CD8-positive, alpha-beta memory T cell (primary cell): ENCODE measurements at regions not wholly inside any gene's neighbourhood (a gene's known extent, or its start where the extent isn't known, plus 50 kb on each side); places are given as distances from the start of the nearest gene placed in this dataset.

Experiments
- CTCF ChIA-PET: fragments of 350-600 bp; sonication (Branson Sonifier 250); formaldehyde crosslinking; loops from one replicate; lab custom pipeline; 2021; ENCODE audit warnings: antibody characterized with exemption; lab: Charles Lee
- POLR2A ChIA-PET: fragments of 350-600 bp; sonication (Branson Sonifier 250); formaldehyde crosslinking; loops from one replicate; lab custom pipeline; 2021; ENCODE audit warnings: antibody characterized with exemption; lab: Charles Lee
- DNase-seq, 5 donors: peaks; one replicate each; pipeline versions ENCODE4 v3.0.0 to v3.0.0-alpha.2; 2020 to 2022; ENCODE audit warnings: mixed read lengths in 1 of 5
- H3K27ac ChIP-seq: one replicate; pipeline ENCODE4 v1.7.0; 2013; ENCODE audit warnings: low read depth, mild to moderate bottlenecking, low read length, moderate library complexity
- H3K27me3 ChIP-seq: 2 replicates; pipeline ENCODE4 v1.7.0; 2013; ENCODE audit warnings: low read length, mild to moderate bottlenecking; ENCODE audit not compliant: insufficient read depth, poor library complexity, severe bottlenecking
- H3K36me3 ChIP-seq: 2 replicates; pipeline ENCODE4 v1.7.0; 2013; ENCODE audit warnings: mild to moderate bottlenecking, low read length, moderate library complexity; ENCODE audit not compliant: insufficient read depth
- H3K4me1 ChIP-seq: 2 replicates; pipeline ENCODE4 v1.7.0; 2013; ENCODE audit warnings: mild to moderate bottlenecking, low read length, moderate library complexity; ENCODE audit not compliant: insufficient read depth
- H3K4me3 ChIP-seq: 2 replicates; pipeline ENCODE4 v1.7.0; 2013; ENCODE audit warnings: mild to moderate bottlenecking, low read length
- H3K9me3 ChIP-seq: 2 replicates; pipeline ENCODE4 v1.7.0; 2013; ENCODE audit warnings: mild to moderate bottlenecking, low read length
- H3K27ac Mint-ChIP-seq, 8 donors: one replicate each; pipeline ENCODE4 v1.8.0; 2020 to 2021; ENCODE audit warnings: mixed read lengths in 8 of 8, mild to moderate bottlenecking in 6 of 8, inconsistent platforms in 3 of 8, moderate library complexity in 3 of 8
- H3K27me3 Mint-ChIP-seq, 2 donors: one replicate each; pipeline ENCODE4 v1.8.0; 2020 to 2021; ENCODE audit warnings: mixed read lengths in 2 of 2, mild to moderate bottlenecking in 1 of 2, moderate library complexity in 1 of 2
- H3K36me3 Mint-ChIP-seq, 3 donors: one replicate each; pipeline ENCODE4 v1.8.0; 2020 to 2021; ENCODE audit warnings: mixed read lengths in 3 of 3, inconsistent platforms in 1 of 3, mild to moderate bottlenecking in 1 of 3
- H3K4me1 Mint-ChIP-seq, 3 donors: one replicate each; pipeline ENCODE4 v1.8.0; 2020 to 2021; ENCODE audit warnings: mixed read lengths in 3 of 3, inconsistent platforms in 1 of 3, mild to moderate bottlenecking in 1 of 3
- H3K4me3 Mint-ChIP-seq, 7 donors: one replicate each; pipeline ENCODE4 v1.8.0; 2020 to 2021; ENCODE audit warnings: mixed read lengths in 7 of 7, mild to moderate bottlenecking in 6 of 7, moderate library complexity in 4 of 7, inconsistent platforms in 2 of 7
- H3K9me3 Mint-ChIP-seq, 5 donors: one replicate each; pipeline ENCODE4 v1.8.0; 2020 to 2022; ENCODE audit warnings: mixed read lengths in 5 of 5, mild to moderate bottlenecking in 3 of 5, moderate library complexity in 2 of 5, inconsistent platforms in 1 of 5

DNA sequence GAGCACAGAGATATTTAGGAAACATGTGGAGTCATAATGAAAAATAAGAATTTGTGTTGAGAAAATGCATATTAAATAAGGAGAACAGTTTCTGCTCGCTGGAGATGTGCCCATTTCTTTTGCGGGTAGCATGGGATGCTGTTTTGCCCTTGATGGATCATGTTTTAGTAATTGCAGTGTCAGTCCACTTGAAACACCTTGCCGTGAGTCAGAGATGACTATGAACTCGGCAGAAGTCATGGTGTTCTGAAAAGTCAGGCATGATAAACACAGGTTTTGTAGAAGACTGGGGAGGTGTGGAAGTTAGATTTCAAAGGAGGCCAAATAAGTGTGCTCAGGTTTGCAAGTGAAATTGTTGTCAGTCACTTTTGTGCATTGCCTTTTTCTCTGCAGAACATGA, 315.0 kb upstream of the LRRC7 start:
- no peaks in the 10 kb centered on the region for H3K4me1 Mint-ChIP-seq
- H3K27ac Mint-ChIP-seq = no peak overlapping the region
- Histone ChIP-seq H3K9me3 (no peaks in the 10 kb centered on the region), H3K27me3 (no peaks in the 10 kb centered on the region), H3K4me3 (no peak overlapping the region), H3K36me3 (no peaks in the 10 kb centered on the region), H3K4me1 (no peaks in the 10 kb centered on the region), H3K27ac (no peak overlapping the region)
- H3K4me3 Mint-ChIP-seq = no peak overlapping the region
- peaks cover 2 to 26% (median 15%) of the 10 kb centered on the region in 5 donors for H3K9me3 Mint-ChIP-seq
- CTCF ChIA-PET = no interaction called here
- POLR2A ChIA-PET = no interaction called here
- no peaks in the 10 kb centered on the region for H3K36me3 Mint-ChIP-seq
- DNase-seq = no peak
- no peaks in the 10 kb centered on the region for H3K27me3 Mint-ChIP-seq

DNA sequence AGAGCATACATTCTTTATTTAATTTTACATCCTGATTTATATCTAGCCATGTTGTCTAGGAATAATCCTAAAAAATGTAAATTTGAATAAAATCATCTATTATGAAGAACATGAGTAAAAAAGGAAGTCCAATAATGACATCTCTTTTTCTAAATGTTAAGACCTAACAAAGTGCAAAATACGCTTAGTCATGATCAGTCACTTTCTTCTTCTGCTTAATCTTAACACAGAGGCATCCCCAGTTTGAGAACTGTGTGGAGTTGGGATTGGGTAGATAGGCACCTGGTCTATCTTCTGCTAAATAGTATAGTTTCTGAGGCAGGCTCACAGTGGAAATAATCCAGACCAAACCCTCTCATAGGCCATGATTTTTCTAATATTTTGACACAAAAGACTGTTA, 311.7 kb upstream of the LRRC7 start:
- CTCF ChIA-PET = no interaction called here
- Mint-ChIP-seq H3K4me1 (no peaks in the 10 kb centered on the region), H3K36me3 (no peaks in the 10 kb centered on the region), H3K27me3 (no peaks in the 10 kb centered on the region), H3K9me3 (peaks cover 0 to 29% (median 9%) of the 10 kb centered on the region in 5 donors), H3K4me3 (no peak overlapping the region), H3K27ac (no peak overlapping the region)
- H3K27ac ChIP-seq = no peak overlapping the region
- no peaks in the 10 kb centered on the region for H3K9me3 ChIP-seq
- DNase-seq = no peak
- POLR2A ChIA-PET = no interaction called here
- no peak overlapping the region for H3K4me3 ChIP-seq
- H3K27me3 ChIP-seq = no peaks in the 10 kb centered on the region
- no peaks in the 10 kb centered on the region for H3K36me3 ChIP-seq
- H3K4me1 ChIP-seq = no peaks in the 10 kb centered on the region

DNA sequence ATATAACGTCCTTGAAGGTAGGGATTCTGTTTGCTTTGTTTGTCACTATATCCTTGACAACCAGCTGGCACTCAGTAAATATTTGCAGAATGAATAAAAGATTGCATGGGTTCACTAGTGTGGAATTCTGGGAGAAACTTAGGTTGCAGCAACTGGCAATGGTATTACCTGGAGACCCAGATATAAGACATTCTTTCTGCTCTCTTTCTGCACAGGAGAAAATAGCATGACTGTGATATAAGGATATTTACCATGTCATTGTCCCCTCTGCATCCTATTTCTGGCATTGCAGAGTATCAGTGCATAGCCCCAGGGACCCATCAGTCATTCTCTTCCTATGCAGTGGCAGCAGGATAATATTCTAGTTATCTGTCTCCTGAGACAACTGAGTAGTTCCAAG, 308.9 kb upstream of the LRRC7 start:
- H3K27ac ChIP-seq = no peak overlapping the region
- H3K4me3 ChIP-seq = no peak overlapping the region
- no peaks in the 10 kb centered on the region for H3K27me3 Mint-ChIP-seq
- no peak for DNase-seq
- ChIA-PET POLR2A (no interaction called here), CTCF (no interaction called here)
- no peaks in the 10 kb centered on the region for H3K36me3 ChIP-seq
- H3K4me1 Mint-ChIP-seq = no peaks in the 10 kb centered on the region
- no peak overlapping the region for H3K4me3 Mint-ChIP-seq
- no peaks in the 10 kb centered on the region for H3K27me3 ChIP-seq
- no peak overlapping the region for H3K27ac Mint-ChIP-seq
- H3K4me1 ChIP-seq = no peaks in the 10 kb centered on the region
- no peaks in the 10 kb centered on the region for H3K9me3 ChIP-seq
- no peaks in the 10 kb centered on the region for H3K36me3 Mint-ChIP-seq
- H3K9me3 Mint-ChIP-seq = peaks cover 0 to 22% (median 3%) of the 10 kb centered on the region in 5 donors

DNA sequence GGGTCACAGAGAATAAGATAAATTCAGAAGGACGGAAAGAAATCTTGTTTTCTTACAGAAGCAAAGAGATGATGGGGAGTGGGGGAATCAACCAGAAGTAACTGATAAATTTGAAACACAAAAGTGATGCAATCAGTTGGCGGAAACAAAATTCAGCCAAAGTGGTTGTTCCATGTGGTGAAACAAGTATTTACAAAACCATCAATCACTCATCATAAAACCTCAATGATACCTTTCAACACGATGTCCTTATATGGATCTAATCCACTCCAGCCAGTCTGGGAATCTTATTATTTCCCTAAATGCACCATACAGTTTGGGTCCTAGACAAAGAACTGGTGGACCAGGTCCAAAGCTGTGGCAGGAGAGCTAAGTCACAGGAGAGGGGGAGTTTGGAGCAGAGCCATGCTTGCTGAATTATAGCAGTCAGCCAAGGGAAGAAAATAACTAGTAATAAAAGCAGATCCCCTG, 303.8 kb upstream of the LRRC7 start:
- ChIA-PET CTCF (no interaction called here), POLR2A (no interaction called here)
- no peaks in the 10 kb centered on the region for H3K4me1 ChIP-seq
- Mint-ChIP-seq H3K4me1 (no peaks in the 10 kb centered on the region), H3K4me3 (no peak overlapping the region), H3K27ac (no peak overlapping the region), H3K36me3 (no peaks in the 10 kb centered on the region), H3K9me3 (peaks cover 0 to 10% (median 6%) of the 10 kb centered on the region in 5 donors), H3K27me3 (no peaks in the 10 kb centered on the region)
- no peaks in the 10 kb centered on the region for H3K9me3 ChIP-seq
- H3K4me3 ChIP-seq = no peak overlapping the region
- no peaks in the 10 kb centered on the region for H3K27me3 ChIP-seq
- H3K27ac ChIP-seq = no peak overlapping the region
- no peak for DNase-seq
- no peaks in the 10 kb centered on the region for H3K36me3 ChIP-seq

DNA sequence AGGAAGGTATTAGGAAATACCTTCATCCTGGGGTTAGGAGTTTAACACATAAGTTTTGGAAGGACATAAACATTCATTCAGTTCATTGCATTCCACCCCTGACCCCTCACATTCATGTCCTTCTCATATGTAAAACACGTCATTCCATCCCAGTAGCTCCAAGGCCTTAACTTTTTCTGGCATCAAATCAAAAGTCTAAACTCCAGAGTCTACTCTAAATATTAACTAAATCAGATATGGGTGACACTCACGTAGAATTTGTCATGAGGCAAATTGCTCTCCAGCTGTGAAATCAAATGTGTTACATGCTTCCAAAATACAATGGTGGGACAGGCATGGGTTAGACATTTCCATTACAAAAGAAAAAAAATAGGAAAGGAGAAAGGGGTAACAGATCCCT, 298.2 kb upstream of the LRRC7 start:
- H3K36me3 ChIP-seq = no peaks in the 10 kb centered on the region
- no peaks in the 10 kb centered on the region for H3K4me1 ChIP-seq
- Mint-ChIP-seq H3K9me3 (peaks cover 4 to 20% (median 9%) of the 10 kb centered on the region in 5 donors), H3K36me3 (no peaks in the 10 kb centered on the region), H3K4me3 (no peak overlapping the region), H3K4me1 (no peaks in the 10 kb centered on the region), H3K27me3 (no peaks in the 10 kb centered on the region), H3K27ac (no peak overlapping the region)
- H3K27ac ChIP-seq = no peak overlapping the region
- H3K4me3 ChIP-seq = no peak overlapping the region
- H3K9me3 ChIP-seq = no peaks in the 10 kb centered on the region
- no peak for DNase-seq
- POLR2A ChIA-PET = no interaction called here
- no peaks in the 10 kb centered on the region for H3K27me3 ChIP-seq
- CTCF ChIA-PET = no interaction called here

DNA sequence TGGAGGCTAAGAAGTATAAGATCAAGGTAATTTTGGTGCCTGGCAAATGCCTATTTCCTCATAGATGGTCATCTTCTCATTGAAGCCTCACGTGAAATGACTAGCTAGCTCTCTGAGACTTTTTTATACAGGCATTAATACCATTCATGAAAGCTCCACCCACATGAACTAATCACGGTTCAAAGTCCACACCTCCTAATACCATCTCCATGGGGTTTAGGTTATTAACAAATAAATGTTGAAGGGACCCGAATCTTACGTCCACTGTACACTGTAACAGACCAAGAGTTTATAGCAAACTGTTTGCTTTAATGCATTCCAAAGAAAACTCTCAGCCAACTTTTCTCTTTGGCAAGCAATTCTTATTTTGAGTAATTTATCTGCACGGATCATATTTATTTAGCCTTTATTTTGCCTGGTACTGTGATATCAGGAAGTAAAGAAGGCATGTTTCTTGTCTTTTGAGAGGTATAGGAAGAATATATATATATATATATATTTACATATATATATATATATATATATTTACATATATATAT, 296.1 kb upstream of the LRRC7 start:
- no peaks in the 10 kb centered on the region for H3K27me3 ChIP-seq
- Mint-ChIP-seq H3K36me3 (no peaks in the 10 kb centered on the region), H3K27me3 (peaks cover 0 to 1% of the 10 kb centered on the region in 2 donors), H3K4me1 (no peaks in the 10 kb centered on the region), H3K4me3 (no peak overlapping the region), H3K9me3 (peaks cover 4 to 20% (median 6%) of the 10 kb centered on the region in 5 donors), H3K27ac (peak overlapping the region in 1 of 8 donors; percentile 11)
- ChIA-PET CTCF (no interaction called here), POLR2A (no interaction called here)
- no peaks in the 10 kb centered on the region for H3K4me1 ChIP-seq
- H3K27ac ChIP-seq = no peak overlapping the region
- no peak for DNase-seq
- no peaks in the 10 kb centered on the region for H3K9me3 ChIP-seq
- no peak overlapping the region for H3K4me3 ChIP-seq
- H3K36me3 ChIP-seq = no peaks in the 10 kb centered on the region

DNA sequence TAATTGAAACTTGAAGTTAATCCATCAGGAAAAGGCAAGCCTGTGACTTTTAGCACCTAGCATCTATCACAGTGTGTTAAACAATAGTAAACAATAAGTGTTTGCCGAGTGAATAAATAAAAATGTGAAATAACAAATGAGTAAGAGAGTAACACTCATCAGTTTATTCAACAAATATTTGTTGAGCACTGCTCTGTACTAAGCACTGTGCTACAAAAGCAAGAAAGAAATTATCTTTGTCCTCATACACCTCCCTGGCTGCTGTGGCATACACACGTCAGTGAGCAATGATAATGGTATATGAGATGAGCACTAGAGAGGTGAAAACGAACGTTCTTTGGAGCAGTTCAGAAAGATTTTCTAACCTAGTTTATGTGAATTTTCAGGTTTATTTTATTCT, 295.0 kb upstream of the LRRC7 start:
- CTCF ChIA-PET = no interaction called here
- no peaks in the 10 kb centered on the region for H3K36me3 Mint-ChIP-seq

DNA sequence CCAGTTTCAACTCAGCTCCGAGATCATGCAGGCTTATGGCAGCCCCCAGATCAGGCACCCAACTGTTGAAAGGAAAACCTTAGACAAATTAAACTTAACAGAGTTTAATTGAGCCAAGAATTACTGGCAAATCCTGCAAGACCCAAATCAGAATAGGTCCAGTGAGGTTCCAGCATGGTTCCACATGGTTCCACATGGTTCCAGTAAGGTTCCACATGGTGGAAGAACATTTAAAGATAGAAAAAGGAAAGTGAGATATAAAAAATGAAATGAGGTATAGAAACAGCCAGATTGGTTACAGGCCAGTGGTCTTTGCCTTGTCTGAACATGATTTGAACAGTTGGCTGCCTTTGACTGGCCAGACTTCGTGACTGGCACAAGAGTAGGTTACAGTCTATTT, 288.8 kb upstream of the LRRC7 start:
- no peak for DNase-seq
- ChIA-PET CTCF (no interaction called here), POLR2A (no interaction called here)
- H3K36me3 ChIP-seq = no peaks in the 10 kb centered on the region
- Mint-ChIP-seq H3K4me3 (no peak overlapping the region), H3K27me3 (peaks cover 0 to 1% of the 10 kb centered on the region in 2 donors), H3K36me3 (no peaks in the 10 kb centered on the region), H3K27ac (no peak overlapping the region), H3K4me1 (no peaks in the 10 kb centered on the region), H3K9me3 (peaks cover 0 to 9% (median 5%) of the 10 kb centered on the region in 5 donors)
- no peaks in the 10 kb centered on the region for H3K9me3 ChIP-seq
- no peak overlapping the region for H3K4me3 ChIP-seq
- H3K27me3 ChIP-seq = no peaks in the 10 kb centered on the region
- no peaks in the 10 kb centered on the region for H3K4me1 ChIP-seq
- no peak overlapping the region for H3K27ac ChIP-seq

More for the DNA sequence above, 295.0 kb upstream of the LRRC7 start:
- no peak for DNase-seq
- Histone ChIP-seq H3K27ac (no peak overlapping the region), H3K36me3 (no peaks in the 10 kb centered on the region), H3K9me3 (no peaks in the 10 kb centered on the region), H3K4me1 (no peaks in the 10 kb centered on the region), H3K27me3 (no peaks in the 10 kb centered on the region), H3K4me3 (no peak overlapping the region)
- Mint-ChIP-seq H3K4me1 (no peaks in the 10 kb centered on the region), H3K27me3 (peaks cover 0 to 1% of the 10 kb centered on the region in 2 donors), H3K4me3 (no peak overlapping the region), H3K9me3 (peaks cover 0 to 17% (median 5%) of the 10 kb centered on the region in 5 donors), H3K27ac (no peak overlapping the region)
- POLR2A ChIA-PET = no interaction called here
